ENCODE measurements at regions not wholly inside any gene's neighbourhood (a gene's known extent, or its start where the extent isn't known, plus 50 kb on each side); places are given as distances from the start of the nearest gene placed in this dataset.

GRCh38 chr14:30084811-30085210 is 157.2 kb upstream of the PRKD1 start:
- H3K27me3 ChIP-seq: no peaks in the 10 kb centered on the region
- intact Hi-C loops (cut with DNase I): no loop called here
- no peaks in the 10 kb centered on the region for H3K4me1 ChIP-seq
- H3K9me3 ChIP-seq: peaks cover 0 to 28% of the 10 kb centered on the region in 2 donors
- DNase-seq: no peak
- no peak for TF ChIP-seq CTCF (IDR thresholded peaks at IDR 0.05)
- no peak overlapping the region for H3K27ac ChIP-seq
- no peak for ATAC-seq
- H3K4me3 ChIP-seq: no peak overlapping the region
- no peaks in the 10 kb centered on the region for H3K36me3 ChIP-seq

DNA sequence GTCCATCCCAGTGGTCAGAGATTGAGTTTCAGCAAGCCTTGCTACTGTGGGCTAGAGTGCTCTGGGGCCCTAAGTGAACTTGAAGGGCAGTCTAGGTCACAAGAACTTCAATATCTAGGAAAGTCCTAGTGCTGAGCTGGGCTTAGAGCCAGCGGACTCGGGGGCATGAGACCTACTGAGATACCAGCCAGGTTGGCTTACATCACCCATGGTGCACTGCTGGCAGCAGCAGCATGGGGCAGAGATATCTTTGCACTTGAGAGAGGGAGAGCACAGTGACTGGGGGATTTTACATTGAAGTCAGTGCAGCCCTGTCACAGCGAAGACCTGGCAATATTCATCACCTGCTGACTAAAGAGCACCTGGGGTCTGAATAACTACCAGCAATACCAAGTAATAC is 158.3 kb upstream of the PRKD1 start:
- ATAC-seq: no peak
- no peaks in the 10 kb centered on the region for H3K4me1 ChIP-seq

DNA sequence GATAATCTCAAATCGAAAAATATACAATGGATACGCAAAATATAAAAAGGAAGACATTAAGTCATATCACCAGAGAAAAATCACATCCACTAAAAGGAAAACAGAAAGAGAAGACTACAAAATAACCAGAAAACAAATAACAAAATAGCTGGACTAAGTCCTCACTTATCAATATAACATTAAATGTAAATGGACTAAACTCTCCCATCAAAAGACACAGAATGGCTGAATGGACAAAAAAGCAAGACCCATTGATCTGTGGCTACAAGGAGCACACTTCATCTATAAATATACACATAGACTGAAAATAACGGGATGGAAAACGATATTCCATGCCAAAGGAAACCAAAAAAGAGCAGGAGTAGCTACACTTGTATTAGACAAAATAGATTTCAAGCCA is 161.0 kb upstream of the PRKD1 start:
- Histone ChIP-seq H3K27me3 (no peaks in the 10 kb centered on the region), H3K36me3 (no peaks in the 10 kb centered on the region), H3K4me3 (no peak overlapping the region), H3K4me1 (no peaks in the 10 kb centered on the region), H3K9me3 (peaks cover 3 to 58% of the 10 kb centered on the region in 2 donors), H3K27ac (no peak overlapping the region)
- intact Hi-C loops (cut with DNase I): no loop called here
- ATAC-seq (no peak), DNase-seq (no peak)
- no peak for TF ChIP-seq CTCF (IDR thresholded peaks at IDR 0.05)

More for the DNA sequence above, 158.3 kb upstream of the PRKD1 start:
- peaks cover 0 to 39% of the 10 kb centered on the region in 2 donors for H3K9me3 ChIP-seq
- H3K27ac ChIP-seq: no peak overlapping the region
- no peak for TF ChIP-seq CTCF (IDR thresholded peaks at IDR 0.05)
- no peak overlapping the region for H3K4me3 ChIP-seq
- H3K36me3 ChIP-seq: no peaks in the 10 kb centered on the region
- DNase-seq: no peak
- no peaks in the 10 kb centered on the region for H3K27me3 ChIP-seq
- intact Hi-C loops (cut with DNase I): no loop called here

GRCh38 chr14:30108975-30109700 is 181.5 kb upstream of the PRKD1 start:
- ATAC-seq (no peak), DNase-seq (no peak)
- Histone ChIP-seq H3K4me3 (no peak overlapping the region), H3K27me3 (no peaks in the 10 kb centered on the region), H3K4me1 (no peaks in the 10 kb centered on the region), H3K9me3 (peaks cover 0 to 5% of the 10 kb centered on the region in 2 donors), H3K27ac (no peak overlapping the region), H3K36me3 (no peaks in the 10 kb centered on the region)
- no peak for TF ChIP-seq CTCF (IDR thresholded peaks at IDR 0.05)
- intact Hi-C loops (cut with DNase I): no loop called here

DNA sequence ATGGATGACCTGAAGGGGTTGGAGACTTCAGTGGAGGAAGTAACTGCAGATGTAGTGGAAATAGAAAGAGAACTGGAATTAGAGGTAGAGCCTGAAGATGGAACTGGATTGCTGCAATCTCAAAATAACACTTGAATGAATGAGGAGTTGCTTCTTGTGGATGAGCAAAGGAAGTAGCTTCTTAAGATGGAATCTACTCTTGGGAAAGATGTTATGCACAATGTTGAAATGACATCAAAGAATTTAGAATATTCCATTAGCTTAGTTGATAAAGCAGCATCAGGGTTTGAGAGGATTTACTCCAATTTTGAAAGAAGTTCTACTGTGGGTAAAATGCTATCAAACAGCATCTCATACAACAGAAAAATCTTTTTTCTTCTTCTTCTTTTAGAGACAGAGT is 186.4 kb upstream of the PRKD1 start:
- H3K27ac ChIP-seq: no peak overlapping the region
- no peaks in the 10 kb centered on the region for H3K36me3 ChIP-seq
- DNase-seq: no peak
- no peak overlapping the region for H3K4me3 ChIP-seq
- H3K4me1 ChIP-seq: no peaks in the 10 kb centered on the region
- ATAC-seq: no peak
- no peak for TF ChIP-seq CTCF (IDR thresholded peaks at IDR 0.05)
- no peaks in the 10 kb centered on the region for H3K27me3 ChIP-seq
- no peaks in the 10 kb centered on the region for H3K9me3 ChIP-seq
- intact Hi-C loops (cut with DNase I): no loop called here

Data from left lung (tissue), 4 donors.